GM18868 (cell line): ENCODE measurements at regions not wholly inside any gene's neighbourhood (a gene's known extent, or its start where the extent isn't known, plus 50 kb on each side); places are given as distances from the start of the nearest gene placed in this dataset.
"Not testable (repeated sequence)": the region's sequence is repeated elsewhere in the genome, so short reads cannot be mapped to it uniquely, and the experiment has no call there.

Experiments
- ATAC-seq: cut with Tn5 transposase; IDR thresholded peaks from one replicate; pipeline ENCODE4 v1.9.1; 2021; ENCODE audit warnings: mild to moderate bottlenecking, moderate library complexity; ENCODE audit not compliant: unreplicated experiment

DNA sequence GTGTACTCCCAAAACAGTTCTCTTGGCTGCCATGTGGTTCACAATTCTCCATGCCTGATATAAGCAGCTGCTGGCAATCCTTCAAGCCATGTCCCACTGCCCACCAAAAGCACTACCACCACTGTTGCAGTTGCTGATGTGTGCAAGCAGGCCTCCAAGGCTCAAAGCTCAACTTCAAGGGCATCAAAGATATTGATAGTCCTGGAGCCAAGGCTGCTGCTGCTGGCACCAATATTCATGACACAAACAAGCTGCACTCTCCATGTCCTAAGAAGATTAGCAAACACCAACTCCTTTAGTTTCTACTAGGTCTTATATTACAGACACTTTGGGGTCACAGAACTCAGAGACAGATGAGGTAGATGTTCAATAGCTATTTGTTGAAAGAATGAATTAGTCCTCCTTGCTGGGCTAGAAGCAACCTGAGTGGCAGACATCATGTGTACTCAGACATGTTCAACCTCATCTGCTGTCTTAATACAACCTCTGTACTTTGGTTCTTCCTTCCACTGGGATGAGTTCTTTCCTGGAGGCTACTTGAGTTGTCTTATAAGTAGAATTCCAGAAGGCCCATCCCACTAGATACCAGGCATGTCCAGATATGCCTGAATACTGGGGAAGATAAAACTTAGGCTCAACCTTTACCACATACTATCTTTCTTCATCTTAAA lies 104.5 kb upstream of the UGP2 start:
- no peak for ATAC-seq

DNA sequence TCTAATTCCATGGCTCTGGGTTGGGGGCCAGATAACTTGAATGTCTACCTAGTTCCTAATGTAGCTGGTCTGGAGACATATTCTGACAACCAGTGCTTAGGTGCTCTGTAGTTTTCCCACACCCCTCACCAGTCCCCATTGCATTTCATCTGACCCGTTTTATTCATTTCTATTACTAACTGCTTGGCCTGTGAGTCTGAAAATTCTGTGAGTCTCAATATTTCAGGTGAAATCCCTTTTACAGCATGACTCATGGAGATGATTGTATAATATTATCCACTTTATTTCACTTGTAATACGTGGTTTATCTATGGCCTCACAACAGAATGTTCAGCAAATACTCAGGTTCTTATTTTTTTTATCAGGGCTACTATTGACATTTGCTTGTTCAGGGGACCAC lies 103.7 kb upstream of the UGP2 start:
- ATAC-seq: no peak

DNA sequence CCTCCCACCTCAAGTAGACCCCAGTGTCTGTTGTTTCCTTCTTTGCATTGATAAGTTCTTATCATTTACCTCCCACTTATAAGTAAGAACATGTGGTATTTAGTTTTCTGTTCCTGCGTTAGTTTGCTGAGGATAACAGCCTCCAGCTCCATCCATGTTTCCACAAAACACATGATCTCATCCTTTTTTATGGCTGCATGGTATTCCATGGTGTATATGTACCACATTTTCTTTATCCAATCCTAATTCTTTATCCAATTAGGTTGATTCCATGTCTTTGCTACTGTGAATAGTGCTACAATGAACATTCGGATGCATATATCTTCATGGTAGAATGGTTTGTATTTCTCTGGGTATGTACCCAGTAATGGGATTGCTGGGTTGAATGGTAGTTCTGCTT lies 102.5 kb upstream of the UGP2 start:
- not testable (repeated sequence) for ATAC-seq

DNA sequence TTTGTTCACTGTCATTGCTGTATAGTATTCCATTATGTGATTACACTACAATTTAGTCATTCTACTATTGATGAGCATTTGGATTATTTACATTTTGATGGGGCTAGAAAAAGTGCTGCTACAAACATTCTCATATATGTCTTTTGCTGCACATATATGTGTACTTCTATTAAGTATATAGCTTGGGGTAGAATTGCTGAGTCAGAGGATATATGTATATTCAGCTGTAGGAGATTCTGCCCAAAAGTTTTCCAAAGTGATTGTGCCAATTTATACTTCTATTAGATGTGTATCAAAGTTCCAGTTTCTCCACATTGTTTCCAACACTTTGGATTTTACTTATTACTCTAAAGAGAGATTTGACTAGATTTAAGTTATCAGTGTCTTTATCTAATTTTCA lies 101.7 kb upstream of the UGP2 start:
- no peak for ATAC-seq

DNA sequence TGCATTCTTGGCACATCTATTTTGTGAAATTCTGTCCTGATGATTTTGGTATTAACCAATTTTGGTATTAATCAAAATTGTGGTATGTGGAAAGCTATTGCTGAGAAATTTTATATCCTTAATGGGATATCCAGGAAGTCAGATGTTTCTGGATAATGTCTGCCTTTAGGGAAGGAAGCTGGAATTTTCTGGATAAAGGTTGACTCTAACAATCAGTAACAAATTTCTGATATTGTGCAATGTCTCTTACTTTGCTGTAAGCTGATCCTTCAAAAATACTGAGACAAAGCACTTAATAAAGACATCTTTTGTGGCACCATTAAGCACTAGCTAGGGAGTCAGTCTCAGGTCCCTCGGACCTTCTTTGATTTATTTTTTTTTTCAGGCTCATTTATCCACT lies 100.8 kb upstream of the UGP2 start:
- no peak for ATAC-seq

DNA sequence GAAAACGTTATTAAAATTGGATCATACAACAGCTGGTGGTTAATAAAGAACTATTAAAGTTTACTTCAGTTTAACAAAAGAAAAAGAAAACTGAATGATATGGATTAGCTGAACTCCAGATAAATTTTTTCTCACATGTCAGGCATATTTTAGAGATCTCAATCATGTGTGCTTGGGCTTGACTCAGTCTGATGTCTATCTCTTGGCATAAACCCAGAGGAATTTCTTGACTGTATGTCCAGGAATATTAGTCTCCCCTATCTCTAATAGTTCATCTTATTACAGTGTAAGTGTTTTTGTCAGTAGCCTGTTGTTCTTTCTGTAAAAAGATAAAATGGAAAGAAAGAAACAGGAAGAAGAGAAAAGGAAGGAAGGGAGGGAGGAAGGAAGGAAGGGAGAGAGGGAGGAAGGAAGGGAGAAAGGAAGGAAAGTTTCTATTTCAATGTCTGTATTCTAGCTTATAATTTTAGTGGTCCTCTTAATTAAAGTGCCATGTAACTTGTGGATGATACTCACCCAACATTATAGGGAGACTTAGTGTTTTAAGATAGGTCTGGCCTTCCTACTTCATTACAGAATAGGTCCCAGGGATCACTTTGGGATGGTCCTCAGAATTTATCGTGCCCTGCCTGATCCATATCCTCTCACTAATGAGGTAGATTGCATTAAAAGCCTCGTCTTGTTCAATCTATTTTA lies 99.7 kb upstream of the UGP2 start:
- no peak for ATAC-seq

DNA sequence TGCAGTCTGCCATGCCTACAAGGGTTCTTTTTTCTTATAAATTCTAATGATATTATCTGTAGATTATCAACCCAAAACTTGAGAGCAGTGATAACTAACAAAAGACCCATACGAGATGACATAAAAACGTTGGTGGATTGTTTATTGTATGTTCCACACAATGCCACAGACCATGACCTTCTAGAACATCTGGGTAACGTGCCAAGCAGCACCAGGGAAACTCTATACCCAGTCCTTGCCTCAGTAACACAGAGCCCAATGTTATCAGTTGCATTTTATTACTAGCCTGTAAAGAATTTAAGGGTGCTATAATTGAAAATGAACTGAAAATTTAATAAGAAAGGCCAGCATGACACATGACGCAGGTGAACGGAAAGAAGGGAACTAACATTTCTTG lies 99.1 kb upstream of the UGP2 start:
- no peak for ATAC-seq

DNA sequence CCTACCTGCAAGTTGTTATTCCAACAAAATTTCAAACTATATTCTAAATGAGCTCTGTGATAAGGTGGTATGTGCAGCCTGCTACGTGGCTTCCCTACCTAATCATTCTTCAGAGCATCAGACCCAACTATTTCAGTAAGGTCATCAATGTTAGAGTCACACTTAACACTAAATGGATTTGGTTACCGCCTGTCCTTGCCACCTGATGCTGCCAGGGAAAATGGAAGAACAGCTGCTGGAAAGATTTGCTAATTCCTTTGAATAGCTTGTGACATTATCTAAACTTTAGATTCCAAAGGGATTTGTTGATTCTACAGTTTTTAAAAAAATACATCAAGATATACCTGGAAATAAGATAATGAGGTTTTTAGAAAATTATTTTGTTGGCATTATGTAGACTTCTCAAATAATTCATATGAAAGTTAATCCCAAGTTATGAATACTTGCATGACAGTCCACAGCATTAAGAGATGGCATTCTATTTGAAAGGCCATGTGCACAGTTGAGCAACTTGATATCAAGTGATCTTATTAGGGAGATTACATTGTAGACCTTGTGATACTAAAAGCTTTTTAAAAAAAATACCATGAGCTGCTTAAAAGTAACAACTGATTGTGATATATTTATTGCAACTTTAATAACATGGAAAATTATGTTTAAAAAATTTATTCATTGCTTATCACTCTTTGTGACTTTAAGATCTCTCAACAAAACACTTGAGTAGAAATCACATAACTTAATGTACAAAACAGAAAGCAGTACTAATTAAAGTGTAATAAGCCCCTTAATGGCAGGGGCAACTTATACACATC lies 98.3 kb upstream of the UGP2 start:
- no peak for ATAC-seq

DNA sequence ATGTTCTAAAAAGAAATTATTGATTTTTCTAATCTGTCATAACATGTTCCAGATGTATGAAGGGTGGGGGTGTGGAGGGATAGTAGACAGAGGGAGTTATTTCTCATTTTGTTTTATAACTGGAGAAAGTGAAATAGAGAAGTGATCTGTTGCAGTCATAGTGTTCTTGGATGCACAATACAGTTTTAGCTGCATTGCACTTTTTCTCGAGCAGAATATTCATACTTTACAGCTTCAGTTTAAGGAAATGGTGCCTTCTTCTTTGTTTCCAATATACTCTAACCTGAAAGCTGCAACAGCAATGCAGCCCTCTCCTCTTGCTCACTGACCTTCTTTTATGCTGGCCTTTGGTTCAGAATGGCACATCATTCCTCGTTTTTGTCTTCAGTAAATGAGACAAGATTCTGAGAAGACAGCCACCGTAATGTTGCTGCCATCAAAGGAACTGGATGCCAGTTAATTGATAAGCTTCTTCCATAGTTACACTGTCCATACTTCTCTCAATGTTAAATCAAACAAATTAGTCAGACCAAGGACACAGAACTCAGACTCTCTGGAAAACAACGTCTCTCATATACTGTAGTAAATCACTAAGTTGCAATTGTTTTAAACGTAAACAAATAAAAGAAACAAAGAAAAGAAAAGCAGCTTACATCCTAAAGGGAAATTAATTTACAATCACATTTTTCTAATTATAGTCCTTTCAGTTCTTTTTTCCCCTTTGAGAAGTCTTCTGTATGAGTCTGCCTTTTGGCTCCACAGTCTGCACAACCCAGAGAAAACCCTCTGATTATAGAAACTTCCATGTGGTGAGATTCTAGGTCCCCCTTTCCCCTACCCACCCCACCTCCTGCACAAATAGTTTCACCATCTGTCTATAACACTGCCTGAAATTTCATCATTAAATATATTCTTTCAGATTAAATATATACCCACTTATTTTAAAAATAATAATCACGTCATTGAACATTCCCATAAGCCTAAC lies 97.4 kb upstream of the UGP2 start:
- no peak for ATAC-seq

DNA sequence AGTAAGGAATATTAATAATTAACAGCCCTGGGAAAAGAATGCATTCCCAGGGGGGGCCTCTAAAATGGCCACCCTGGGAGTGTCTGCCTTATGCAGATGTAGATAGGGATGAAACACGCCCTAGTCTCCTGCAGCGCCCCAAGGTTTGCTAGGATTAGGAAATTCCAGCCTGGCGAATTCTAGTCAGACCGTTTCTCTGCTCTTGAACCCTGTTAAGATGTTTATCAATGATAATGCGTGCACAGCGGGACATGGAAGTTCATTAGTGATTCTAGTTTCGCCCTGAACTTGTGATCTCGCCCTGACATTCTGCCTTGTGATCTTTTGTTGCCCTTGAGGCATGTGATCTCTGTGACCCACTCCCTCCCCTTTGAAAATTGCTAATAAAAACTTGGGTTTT lies 95.1 kb upstream of the UGP2 start:
- ATAC-seq: not testable (repeated sequence)

DNA sequence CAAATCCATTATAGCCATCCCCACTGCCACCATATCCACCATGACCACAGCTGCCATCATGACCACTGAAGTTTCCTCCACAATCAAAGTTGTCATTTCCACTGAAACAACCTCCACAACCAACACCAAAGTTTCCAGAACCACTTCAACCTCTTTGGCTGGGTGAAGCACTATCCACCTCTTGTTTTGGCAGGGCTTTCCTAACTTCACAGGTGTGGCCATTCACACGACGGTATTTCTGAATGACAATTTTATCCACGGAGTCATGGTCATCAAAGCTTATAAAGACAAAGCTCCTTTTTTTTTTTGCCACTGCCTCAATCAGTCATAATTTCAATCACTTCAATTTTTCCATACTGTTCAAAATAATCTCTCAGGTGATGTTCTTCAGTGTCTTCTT lies 89.8 kb upstream of the UGP2 start:
- ATAC-seq: no peak

DNA sequence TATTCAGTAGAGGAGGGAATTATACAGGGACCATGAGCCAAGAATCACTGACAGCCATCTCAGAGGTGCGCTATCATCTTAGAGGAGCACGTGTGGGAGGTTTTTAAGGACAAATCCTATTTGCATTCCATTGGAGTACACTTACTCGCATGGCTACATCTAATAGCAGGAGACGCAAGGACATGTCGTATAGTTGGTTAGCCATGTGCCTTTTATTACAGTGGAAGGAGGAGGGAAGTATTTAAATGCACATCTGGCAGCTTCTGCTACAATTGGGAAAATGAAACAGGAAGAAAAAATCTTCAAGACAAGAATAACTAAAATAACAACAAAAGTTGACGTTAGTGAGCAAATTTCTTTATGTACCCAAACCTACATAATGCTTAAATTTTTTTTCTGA lies 86.5 kb upstream of the UGP2 start:
- ATAC-seq: no peak

DNA sequence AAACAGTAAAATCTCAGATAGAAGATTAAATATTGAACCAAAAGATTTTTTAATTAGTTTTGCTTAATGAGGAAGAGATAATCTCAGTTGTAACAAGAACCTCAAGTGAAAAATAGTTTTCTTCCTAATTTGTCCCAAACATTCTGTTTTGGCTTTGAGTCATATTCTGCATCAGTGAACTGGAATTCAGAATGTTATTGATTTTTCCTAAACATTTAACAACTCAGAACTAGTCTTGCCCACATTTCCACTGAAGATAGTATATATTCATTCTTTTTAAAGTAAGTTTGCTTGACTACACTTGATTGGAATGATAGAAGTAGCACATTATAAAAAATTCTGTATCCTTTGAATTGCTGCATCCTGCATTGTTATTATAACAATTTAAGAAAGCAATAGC lies 85.7 kb upstream of the UGP2 start:
- ATAC-seq: no peak

DNA sequence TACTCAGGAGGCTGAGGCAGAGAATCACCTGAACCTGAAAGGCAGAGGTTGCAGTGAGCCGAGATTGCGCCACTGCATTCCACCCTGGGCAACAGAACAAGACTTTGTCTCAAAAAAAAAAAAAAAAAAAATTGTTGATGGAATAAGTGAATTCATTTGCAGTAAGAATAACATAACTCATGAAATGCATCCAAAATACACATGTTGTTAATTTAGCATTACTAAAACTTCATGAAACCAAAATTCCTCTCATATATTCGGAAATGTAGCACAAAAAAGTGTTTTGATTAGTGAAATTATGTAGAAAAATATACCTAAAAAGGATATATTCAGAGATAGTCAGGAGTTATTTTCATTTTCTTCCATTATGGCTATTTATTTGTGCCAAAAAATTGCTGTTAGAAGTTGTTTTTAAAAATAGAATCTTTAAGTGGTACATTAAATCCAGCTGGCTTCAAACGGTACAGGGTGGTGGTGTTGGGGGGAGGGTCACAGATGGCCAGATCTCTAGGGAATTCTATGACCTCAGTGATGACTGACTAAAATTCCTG lies 78.2 kb upstream of the UGP2 start:
- ATAC-seq: no peak

DNA sequence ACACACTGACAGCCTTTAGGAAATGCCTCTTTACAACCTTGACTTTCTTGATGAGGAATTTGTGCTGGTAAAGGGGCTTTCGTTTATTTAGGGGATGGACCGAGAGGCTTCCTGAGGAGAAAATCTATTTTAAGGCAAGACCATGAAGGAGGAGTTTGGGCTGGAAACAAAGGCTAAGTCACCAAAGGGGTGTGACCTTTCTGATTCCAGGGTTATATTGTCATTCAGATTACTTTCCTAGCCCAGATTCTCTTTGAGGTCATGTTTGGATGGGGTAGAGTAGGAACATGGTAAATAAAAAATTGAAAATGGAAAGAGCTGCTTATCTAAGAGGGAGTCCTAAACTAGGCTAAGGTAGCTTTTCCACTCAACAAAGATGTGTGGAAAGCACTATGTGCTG lies 77.1 kb upstream of the UGP2 start:
- ATAC-seq: no peak

DNA sequence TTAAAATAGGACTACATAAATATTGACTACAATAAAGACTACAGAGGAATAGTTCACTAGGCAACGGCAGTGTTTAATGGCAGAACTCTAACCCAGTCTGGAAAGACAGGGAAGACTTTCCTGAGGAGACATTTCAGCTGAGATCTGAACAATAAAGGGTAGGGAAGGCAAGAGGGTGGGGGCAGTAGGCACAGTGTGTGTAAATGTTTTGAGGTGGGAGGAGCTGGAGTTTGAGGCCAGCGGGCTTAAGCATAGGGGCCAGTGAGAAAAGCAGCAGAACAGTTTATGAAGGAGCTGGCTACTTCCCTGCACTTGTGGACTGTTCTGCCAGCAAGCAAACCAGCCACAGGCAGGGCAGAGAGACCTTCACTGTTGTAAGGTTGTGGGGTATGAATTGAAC lies 76.6 kb upstream of the UGP2 start:
- ATAC-seq: no peak

DNA sequence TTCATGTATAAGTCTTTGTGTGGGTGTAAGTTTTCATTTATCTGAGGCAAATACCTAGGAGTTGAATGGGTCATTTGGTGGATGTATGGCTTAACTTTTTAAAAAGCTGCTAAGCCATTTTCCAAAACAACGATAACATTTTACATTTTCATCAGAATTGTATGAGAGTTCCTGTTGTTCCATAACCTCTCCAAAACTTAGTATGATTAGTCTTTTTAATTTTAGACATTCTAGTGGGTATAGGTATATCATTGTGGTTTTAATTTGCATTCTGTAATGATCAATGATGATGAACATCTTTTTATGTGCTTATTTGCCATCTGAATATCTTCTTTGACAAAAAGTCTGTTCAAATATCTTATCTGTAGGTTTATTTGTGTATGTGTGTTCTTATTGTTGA lies 74.4 kb upstream of the UGP2 start:
- ATAC-seq: no peak

DNA sequence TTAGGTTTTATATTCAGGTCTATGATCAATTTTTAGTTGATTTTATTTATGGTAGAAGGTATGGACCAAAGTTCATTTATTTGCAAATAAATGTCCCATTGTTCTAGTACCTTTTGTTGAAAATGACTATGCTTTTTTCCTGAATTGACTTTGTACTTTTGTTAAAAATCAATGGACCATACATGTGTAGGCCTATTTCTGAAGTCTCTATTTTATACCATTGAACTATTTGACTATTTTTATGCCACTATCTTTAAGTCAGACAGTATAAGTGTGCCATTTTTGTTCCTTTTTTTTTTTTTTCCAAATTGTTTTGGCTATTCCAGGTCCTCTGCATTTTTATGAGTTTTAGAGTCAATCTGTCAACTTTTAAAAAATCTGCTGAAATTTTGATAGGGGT lies 73.6 kb upstream of the UGP2 start:
- no peak for ATAC-seq

DNA sequence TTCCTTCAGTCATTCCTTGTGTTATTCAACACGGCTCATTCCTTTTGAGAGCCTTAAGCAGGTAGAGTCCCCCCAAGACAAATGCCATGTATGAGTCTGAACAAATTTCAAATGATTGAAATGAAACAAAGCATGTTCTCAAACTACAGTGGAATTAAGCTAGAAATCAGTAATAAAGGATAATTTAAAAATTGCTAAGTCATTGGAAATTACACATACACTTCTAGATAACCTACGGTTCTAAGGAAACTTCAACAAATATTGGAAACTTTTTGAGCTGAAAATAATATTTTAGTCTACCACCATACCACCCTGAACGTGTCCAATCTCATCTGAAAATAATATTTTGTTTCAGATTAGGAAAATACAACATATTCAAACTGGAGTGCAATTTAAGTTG lies 71.8 kb upstream of the UGP2 start:
- ATAC-seq: no peak

DNA sequence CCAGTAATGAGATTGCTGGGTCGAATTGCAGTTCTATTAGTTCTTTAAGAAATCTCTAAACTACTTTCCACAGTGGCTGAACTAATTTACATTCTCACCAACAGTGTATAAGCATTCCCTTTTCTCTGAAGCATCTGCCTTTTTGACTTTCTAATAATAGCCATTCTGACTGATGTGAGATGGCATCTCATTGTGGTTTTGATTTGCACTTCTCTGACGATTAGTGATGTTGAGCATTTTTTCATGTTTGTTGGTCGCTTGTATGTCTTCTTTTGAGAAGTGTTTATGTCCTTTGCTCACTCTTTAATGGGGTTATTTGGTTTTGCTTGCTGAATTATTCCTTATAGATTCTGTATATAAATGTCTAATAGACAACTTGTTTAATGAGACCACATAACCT lies 69.6 kb upstream of the UGP2 start:
- no peak for ATAC-seq

DNA sequence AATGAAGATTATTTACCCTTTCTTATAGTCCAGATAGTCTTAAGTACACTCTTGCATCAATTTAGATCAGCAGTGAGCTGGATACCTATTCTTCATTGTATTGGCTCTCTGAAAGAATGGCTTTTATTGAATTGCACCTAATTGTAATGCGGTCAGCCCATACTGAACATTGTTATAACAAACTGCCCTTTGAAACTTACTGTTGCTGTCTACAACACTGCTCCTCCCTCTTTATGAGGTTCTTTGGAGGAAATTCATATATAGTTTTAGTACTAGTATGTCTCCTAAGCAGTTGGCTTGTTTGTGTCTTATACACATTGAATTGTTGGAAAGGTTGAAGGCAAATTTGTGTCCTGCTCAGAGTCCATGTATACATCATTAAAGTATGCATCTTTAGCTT lies 66.5 kb upstream of the UGP2 start:
- no peak for ATAC-seq
